ENCODE measurements at regions not wholly inside any gene's neighbourhood (a gene's known extent, or its start where the extent isn't known, plus 50 kb on each side); places are given as distances from the start of the nearest gene placed in this dataset.

DNA sequence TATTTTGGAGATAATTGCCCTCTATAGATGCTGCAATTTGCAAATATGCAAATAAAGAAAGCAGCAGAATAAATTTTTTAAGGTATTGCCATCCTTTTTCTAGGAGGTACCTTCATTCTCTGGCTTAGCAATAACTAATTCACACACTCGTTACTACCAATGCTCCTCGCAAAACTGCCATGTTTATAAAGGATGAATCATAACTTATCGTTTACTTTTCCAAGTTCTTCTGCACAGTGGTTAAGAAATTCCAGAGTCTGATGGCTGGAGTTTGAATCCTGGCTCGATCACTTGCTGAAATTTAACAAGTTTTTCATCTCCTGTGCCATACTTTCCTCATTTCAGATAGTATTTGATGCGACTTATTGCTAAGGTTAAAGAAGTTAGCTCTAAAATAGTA lies 708.6 kb upstream of the KLHL1 start:
- no peak for TF ChIP-seq EP300 (IDR thresholded peaks at IDR 0.05)
- TF ChIP-seq, protein P1, sequence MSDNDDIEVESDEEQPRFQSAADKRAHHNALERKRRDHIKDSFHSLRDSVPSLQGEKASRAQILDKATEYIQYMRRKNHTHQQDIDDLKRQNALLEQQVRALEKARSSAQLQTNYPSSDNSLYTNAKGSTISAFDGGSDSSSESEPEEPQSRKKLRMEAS (IDR thresholded peaks at IDR 0.05) = no peak
- TF ChIP-seq, protein P2, sequence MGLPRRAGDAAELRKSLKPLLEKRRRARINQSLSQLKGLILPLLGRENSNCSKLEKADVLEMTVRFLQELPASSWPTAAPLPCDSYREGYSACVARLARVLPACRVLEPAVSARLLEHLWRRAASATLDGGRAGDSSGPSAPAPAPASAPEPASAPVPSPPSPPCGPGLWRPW (IDR thresholded peaks at IDR 0.05) = no peak
- TF ChIP-seq, protein P3, sequence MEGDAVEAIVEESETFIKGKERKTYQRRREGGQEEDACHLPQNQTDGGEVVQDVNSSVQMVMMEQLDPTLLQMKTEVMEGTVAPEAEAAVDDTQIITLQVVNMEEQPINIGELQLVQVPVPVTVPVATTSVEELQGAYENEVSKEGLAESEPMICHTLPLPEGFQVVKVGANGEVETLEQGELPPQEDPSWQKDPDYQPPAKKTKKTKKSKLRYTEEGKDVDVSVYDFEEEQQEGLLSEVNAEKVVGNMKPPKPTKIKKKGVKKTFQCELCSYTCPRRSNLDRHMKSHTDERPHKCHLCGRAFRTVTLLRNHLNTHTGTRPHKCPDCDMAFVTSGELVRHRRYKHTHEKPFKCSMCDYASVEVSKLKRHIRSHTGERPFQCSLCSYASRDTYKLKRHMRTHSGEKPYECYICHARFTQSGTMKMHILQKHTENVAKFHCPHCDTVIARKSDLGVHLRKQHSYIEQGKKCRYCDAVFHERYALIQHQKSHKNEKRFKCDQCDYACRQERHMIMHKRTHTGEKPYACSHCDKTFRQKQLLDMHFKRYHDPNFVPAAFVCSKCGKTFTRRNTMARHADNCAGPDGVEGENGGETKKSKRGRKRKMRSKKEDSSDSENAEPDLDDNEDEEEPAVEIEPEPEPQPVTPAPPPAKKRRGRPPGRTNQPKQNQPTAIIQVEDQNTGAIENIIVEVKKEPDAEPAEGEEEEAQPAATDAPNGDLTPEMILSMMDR (IDR thresholded peaks at IDR 0.05) = no peak
- TF ChIP-seq RAD21 (conservative IDR thresholded peaks at IDR 0.05 in 1 of 2, IDR thresholded peaks at IDR 0.05 in 1 of 2) = no peak
- no peak for TF ChIP-seq POLR2A (IDR thresholded peaks at IDR 0.05; ENCODE audit: low read length)
- TF ChIP-seq HOXA7 (CRISPR knock-in tag; IDR thresholded peaks at IDR 0.05) = no peak
- TF ChIP-seq, protein P4, sequence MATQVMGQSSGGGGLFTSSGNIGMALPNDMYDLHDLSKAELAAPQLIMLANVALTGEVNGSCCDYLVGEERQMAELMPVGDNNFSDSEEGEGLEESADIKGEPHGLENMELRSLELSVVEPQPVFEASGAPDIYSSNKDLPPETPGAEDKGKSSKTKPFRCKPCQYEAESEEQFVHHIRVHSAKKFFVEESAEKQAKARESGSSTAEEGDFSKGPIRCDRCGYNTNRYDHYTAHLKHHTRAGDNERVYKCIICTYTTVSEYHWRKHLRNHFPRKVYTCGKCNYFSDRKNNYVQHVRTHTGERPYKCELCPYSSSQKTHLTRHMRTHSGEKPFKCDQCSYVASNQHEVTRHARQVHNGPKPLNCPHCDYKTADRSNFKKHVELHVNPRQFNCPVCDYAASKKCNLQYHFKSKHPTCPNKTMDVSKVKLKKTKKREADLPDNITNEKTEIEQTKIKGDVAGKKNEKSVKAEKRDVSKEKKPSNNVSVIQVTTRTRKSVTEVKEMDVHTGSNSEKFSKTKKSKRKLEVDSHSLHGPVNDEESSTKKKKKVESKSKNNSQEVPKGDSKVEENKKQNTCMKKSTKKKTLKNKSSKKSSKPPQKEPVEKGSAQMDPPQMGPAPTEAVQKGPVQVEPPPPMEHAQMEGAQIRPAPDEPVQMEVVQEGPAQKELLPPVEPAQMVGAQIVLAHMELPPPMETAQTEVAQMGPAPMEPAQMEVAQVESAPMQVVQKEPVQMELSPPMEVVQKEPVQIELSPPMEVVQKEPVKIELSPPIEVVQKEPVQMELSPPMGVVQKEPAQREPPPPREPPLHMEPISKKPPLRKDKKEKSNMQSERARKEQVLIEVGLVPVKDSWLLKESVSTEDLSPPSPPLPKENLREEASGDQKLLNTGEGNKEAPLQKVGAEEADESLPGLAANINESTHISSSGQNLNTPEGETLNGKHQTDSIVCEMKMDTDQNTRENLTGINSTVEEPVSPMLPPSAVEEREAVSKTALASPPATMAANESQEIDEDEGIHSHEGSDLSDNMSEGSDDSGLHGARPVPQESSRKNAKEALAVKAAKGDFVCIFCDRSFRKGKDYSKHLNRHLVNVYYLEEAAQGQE (IDR thresholded peaks at IDR 0.05) = no peak
- TF ChIP-seq, protein P5, sequence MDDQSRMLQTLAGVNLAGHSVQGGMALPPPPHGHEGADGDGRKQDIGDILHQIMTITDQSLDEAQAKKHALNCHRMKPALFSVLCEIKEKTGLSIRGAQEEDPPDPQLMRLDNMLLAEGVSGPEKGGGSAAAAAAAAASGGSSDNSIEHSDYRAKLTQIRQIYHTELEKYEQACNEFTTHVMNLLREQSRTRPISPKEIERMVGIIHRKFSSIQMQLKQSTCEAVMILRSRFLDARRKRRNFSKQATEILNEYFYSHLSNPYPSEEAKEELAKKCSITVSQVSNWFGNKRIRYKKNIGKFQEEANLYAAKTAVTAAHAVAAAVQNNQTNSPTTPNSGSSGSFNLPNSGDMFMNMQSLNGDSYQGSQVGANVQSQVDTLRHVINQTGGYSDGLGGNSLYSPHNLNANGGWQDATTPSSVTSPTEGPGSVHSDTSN (IDR thresholded peaks at IDR 0.05) = no peak
